GM18868 (cell line): ENCODE measurements at regions not wholly inside any gene's neighbourhood (a gene's known extent, or its start where the extent isn't known, plus 50 kb on each side); places are given as distances from the start of the nearest gene placed in this dataset.

ENCODE experiments used
- ATAC-seq: cut with Tn5 transposase; IDR thresholded peaks from one replicate; pipeline ENCODE4 v1.9.1; 2021; ENCODE audit warnings: mild to moderate bottlenecking, moderate library complexity; ENCODE audit not compliant: unreplicated experiment

GRCh38 chr4:143055997-143056396 is 128.7 kb upstream of the USP38 start:
- no peak for ATAC-seq

GRCh38 chr4:143071351-143071750 is 113.4 kb upstream of the USP38 start:
- ATAC-seq: no peak

- ATAC-seq: no peak
Observed at GRCh38 chr4:143076723-143077122, 108.0 kb upstream of the USP38 start.

GRCh38 chr4:143082701-143083100 is 102.0 kb upstream of the USP38 start:
- ATAC-seq: no peak

DNA sequence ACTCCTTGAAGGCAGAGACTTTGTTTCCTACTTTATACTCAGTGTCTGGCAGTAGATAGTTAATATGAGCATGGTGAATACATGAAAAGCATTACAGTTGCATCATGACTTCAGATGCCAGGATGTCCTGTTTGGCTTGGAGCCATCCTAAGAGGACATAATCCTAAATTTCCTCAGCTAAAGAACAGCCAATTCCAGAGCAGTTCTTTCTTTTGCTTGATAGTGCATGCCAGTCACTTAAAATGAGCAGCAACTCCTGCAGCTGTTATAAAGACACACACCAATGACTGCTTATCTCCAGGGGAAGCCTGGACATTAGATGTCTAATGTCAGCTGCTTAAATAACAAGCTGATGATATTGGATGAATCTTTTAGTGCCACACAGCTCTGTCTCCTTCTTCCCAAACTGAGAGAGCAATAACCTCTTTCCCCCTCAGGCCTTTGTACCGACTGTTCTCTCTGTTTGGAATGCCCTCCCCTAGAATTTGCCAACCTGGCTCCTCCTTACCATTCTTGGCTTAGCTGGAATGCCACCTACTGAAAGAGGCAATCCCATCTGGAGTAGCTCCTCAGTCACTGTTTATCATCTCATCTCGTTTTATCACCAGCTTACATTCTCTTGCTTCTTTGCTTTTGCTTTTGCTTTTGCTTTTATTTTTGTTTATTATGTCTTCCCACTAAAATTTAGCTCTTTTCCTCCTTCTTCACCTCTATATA is 100.8 kb upstream of the USP38 start:
- ATAC-seq: no peak

- ATAC-seq: no peak
Observed at GRCh38 chr4:143084566-143084965, 100.2 kb upstream of the USP38 start.

DNA sequence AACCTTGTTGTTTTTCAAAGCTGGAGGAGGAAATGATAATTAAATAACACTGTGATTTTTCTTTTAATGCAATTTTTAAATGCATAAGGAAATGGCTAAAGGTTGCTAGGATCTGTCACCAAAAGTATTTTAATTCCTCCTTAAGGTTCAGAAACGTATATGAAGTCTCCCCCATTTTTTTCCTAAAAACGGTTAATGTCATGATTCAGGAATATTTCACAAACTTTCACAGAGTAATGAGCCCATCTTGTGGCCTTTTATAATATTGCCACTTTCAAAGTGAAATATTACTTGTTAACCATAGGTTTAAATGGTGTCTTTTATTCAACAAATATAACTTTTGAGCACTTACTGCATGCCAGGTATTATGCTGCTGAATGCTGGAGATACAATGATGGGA is 99.5 kb upstream of the USP38 start:
- no peak for ATAC-seq

- ATAC-seq: no peak
Observed at GRCh38 chr4:143085659-143086058, 99.1 kb upstream of the USP38 start.

DNA sequence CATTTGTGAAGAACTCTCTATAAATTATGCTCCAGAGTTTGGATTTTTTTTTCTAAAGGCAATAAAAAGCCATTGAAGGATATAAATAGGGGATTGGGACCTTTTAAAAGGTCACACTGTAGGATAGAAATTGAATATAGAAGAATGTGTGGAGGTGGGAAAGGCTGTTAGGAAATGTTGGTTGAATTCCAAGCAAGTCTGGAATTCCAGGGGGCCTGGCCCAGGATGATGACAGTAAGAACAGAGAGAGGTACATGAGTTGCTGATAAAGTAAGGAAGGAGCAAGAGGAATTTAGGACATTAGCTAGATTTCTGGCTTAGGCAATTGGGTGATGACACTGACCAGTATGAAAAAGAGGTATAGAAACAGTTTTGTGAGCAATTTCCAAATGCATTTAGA is 95.4 kb upstream of the USP38 start:
- ATAC-seq: no peak

DNA sequence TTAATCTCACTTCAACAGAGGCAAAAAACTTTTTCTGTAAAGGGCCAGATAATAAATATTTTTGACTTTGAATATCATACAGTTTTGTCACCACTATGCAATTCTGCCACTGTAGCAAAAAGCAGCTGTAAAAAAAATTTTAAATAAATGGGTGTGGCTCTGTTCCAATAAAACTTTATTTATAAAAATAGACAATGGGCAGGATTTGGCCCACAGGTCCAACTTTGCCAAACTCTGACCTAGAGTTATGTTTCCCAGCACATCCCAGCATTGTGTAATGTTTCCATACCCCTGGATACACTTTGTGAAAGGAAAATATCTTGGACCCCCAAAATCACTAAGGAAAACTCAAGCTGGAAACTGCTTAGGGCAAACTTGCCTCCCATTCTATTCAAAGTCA is 94.9 kb upstream of the USP38 start:
- ATAC-seq: no peak

- no peak for ATAC-seq
Observed at GRCh38 chr4:143091862-143092261, 92.9 kb upstream of the USP38 start.

DNA sequence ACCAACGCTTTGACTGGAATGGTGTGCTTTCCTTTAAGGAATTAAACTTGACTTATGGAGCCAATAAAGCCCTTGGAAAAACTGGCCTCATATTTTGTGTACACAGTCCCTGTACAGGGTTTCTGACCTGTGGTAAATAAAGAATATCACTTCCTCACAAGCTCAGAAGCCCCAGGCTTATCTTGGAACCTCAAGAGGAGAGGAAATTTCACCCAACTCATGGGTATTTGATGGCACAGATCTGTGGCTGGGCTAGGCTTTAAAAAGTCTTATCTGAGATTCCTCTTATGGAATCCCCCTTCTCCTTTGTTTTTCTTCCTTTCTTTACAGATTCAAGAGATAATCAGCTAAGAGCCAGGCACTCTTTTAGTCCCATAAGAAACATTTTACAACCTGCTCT is 89.3 kb upstream of the USP38 start:
- ATAC-seq: no peak

GRCh38 chr4:143097751-143098150 is 87.0 kb upstream of the USP38 start:
- ATAC-seq: no peak

DNA sequence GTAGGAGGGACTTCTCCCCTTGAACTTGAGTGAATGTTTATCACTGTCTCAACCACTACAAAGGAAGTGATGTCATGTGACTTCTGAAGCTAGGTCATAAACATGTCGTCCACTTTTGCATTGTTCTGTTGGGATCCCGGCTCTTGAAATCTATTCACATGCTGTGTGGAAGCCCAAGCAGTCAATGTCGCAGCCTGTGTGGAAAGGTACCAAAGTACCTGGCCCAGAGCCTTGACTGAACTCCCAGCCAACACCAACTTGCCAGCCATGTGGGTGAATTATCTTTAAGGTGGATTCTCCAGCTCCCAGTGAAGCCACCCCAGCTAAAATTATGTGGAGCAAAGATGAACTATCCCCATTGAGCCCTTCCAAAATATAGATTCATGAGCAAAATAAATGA is 85.0 kb upstream of the USP38 start:
- ATAC-seq: no peak

GRCh38 chr4:143109376-143109775 is 75.3 kb upstream of the USP38 start:
- ATAC-seq: no peak

DNA sequence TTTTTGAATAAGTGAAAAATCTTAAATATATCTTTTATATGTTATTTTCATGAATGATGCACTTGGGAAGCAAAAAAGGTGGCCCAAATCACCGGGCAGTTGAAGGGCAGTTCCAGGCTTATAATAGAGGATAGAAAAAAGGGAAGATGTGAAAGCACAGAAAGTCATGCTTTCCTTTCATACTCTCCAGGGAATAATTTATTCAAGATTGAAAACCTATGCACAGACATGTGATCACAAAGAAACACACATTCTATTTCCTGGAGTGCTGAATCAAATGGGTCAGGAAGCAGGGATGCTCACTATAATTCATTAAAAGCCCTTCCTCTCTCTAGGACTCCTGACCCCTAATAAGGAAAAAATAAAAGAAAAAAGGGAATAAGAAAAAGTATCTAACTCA is 66.1 kb upstream of the USP38 start:
- no peak for ATAC-seq

DNA sequence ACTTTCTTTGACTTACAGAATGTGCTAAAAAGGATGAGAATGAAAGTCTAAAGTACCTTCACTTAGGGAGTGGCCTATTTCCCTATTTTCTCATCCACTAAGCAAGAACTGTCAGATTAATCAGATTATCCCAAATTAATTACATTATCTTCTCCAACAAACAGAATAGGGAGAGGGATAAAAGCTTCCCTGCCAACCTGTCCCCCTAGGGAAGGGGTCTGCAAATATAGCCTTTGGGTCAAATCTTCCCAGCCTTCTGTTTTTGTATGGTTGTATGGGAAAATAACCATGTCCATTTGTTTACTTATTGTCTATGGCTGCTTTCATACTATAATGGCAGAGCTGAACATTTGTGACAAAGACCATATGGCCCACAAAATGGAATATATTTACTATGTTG is 57.1 kb upstream of the USP38 start:
- no peak for ATAC-seq

DNA sequence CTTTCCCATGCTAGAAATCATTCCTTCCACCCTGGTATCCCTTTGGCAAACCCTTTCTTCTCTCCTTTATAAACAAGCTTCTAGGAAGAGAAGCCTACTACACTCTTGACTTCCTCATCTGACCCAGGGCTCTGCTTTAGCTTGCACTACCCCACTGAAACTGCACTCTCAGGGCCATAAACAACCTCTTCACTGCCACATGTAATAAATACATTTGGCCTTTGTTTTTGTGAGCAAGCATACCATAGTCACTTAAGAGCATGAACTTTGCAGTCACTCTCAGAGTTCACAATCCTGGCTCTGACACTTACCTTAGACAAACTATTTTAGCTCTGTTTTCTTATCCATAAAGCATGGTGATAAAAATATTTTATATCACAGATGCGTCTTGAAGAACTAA is 50.7 kb upstream of the USP38 start:
- no peak for ATAC-seq
